ENCODE measurements at regions not wholly inside any gene's neighbourhood (a gene's known extent, or its start where the extent isn't known, plus 50 kb on each side); places are given as distances from the start of the nearest gene placed in this dataset.

DNA sequence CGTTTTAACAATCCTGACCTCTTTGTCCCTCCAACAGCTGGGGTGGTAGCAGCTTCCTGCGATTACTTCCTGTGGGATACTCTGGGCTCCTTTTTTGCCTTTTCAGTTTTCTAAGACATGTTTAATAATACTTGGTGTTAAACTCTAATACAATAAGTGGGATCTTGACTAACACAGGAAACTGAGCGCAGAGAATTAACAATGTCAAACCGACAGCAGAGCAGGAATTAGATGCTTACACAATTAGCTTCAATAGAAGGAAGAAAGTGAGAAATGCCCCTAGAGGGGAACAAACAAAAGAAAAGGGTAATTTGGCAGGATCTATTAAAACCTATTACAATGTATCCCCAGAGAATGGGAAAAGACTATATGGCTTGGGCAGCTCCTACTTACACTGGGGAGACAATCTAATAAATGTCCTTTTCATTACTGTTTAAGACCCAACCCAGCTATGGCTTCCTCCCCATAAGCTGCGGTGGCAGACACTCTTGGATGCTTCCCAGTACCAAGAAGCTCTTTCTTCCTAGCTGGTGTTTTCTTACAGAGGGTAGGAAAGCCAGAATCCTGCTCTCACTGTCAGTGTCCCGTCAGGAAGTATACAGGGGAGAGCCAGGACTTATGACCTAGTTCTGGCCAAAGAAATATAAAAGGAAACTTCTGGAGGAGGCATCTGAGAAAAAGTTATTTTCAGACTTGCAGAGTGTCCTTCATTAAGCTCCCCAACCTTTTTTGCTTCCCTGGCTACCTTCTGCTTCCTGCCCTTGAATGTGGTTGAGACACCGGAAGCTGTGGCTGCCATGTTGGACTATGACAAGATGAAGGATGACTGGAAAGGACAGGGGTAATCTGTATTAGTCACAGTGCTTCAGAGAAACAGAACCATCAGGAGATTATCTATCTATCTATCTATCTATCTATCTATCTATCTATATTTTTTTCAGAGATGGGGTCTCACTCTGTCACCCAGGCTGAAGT is 194.1 kb upstream of the KBTBD8 start:
- DNase-seq = no peak
- Histone ChIP-seq H3K4me3 (no peak overlapping the region), H3K4me1 (peaks cover 0 to 30% (median 4%) of the 10 kb centered on the region in 3 donors), H3K27ac (no peak overlapping the region), H3K36me3 (no peaks in the 10 kb centered on the region), H3K9me3 (no peaks in the 10 kb centered on the region), H3K27me3 (no peaks in the 10 kb centered on the region)
- no peak for TF ChIP-seq POLR2A (IDR thresholded peaks at IDR 0.05)
- TF ChIP-seq, protein P1, sequence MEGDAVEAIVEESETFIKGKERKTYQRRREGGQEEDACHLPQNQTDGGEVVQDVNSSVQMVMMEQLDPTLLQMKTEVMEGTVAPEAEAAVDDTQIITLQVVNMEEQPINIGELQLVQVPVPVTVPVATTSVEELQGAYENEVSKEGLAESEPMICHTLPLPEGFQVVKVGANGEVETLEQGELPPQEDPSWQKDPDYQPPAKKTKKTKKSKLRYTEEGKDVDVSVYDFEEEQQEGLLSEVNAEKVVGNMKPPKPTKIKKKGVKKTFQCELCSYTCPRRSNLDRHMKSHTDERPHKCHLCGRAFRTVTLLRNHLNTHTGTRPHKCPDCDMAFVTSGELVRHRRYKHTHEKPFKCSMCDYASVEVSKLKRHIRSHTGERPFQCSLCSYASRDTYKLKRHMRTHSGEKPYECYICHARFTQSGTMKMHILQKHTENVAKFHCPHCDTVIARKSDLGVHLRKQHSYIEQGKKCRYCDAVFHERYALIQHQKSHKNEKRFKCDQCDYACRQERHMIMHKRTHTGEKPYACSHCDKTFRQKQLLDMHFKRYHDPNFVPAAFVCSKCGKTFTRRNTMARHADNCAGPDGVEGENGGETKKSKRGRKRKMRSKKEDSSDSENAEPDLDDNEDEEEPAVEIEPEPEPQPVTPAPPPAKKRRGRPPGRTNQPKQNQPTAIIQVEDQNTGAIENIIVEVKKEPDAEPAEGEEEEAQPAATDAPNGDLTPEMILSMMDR (IDR thresholded peaks at IDR 0.05) = no peak
- intact Hi-C loops (cut with DNase I) = no loop called here
- WGBS, 2 donors = 50 to 54% methylated on average over 7 of the region's 7 CpGs

DNA sequence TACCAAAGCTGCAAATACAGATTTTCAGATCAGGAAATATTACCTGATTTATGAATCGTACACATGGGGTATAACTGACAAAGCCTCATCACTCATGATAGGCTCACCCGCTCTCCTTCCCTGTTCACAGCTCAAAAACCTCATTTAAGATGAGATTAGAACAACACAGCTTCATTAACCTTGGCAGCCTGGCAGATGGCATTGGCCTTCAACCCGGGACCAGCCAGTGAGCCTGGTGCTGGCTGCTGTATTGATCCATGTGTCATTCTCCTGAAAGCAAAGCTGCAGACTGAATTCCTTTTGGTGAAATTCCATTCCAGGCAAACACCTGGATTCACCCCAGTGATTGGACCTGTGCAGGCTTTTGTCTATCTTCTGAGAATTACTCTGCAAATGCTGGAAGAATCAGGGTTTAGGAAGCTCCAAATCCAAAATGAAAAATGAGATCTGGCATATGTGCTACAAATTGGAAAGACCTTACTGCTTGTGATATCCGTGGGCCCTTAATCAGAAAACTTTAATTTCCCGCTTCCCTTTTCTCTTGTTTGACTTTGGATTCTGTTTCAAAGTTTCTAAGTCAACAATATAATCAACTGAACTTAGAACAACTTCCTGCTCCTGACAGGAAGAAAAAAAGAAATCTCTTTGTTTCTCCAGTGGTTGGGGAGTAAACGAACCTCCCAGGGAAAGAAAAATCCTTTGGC is 189.1 kb upstream of the KBTBD8 start:
- WGBS, 2 donors = 41 to 55% methylated on average over 6 of the region's 6 CpGs
- no peaks in the 10 kb centered on the region for H3K36me3 ChIP-seq
- intact Hi-C loops (cut with DNase I) = no loop called here
- H3K4me3 ChIP-seq = no peak overlapping the region
- TF ChIP-seq POLR2A (IDR thresholded peaks at IDR 0.05) = no peak
- TF ChIP-seq, protein P1 (IDR thresholded peaks at IDR 0.05) = no peak
- H3K9me3 ChIP-seq = no peaks in the 10 kb centered on the region
- DNase-seq = no peak
- no peak overlapping the region for H3K27ac ChIP-seq
- H3K4me1 ChIP-seq = peaks cover 0 to 19% (median 5%) of the 10 kb centered on the region in 3 donors
- H3K27me3 ChIP-seq = no peaks in the 10 kb centered on the region

DNA sequence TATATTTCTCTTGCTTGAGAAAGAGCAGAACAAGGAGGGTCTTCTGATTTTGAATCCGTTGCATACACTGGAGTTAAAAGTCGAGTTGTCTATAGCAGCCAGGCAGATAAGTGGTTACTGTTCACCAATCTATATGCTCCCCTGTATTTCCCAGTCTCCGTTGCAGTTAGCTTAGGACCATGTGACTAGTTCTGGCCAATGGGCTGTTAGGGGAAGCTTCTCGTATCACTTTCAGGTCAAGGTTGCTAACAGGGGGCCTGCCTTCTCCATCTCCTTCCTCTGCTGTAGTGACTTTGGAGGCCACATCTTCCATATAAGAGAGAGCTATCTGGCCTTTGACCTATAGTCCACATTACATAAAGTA is 188.5 kb upstream of the KBTBD8 start:
- Histone ChIP-seq H3K36me3 (no peaks in the 10 kb centered on the region), H3K27me3 (no peaks in the 10 kb centered on the region), H3K27ac (no peak overlapping the region), H3K4me3 (no peak overlapping the region), H3K4me1 (peaks cover 0 to 16% (median 5%) of the 10 kb centered on the region in 3 donors), H3K9me3 (no peaks in the 10 kb centered on the region)
- 63 to 74% methylated on average over 4 of the region's 4 CpGs for WGBS, 2 donors
- intact Hi-C loops (cut with DNase I) = no loop called here
- no peak for DNase-seq
- TF ChIP-seq, protein P1 (IDR thresholded peaks at IDR 0.05) = no peak
- TF ChIP-seq POLR2A (IDR thresholded peaks at IDR 0.05) = no peak

DNA sequence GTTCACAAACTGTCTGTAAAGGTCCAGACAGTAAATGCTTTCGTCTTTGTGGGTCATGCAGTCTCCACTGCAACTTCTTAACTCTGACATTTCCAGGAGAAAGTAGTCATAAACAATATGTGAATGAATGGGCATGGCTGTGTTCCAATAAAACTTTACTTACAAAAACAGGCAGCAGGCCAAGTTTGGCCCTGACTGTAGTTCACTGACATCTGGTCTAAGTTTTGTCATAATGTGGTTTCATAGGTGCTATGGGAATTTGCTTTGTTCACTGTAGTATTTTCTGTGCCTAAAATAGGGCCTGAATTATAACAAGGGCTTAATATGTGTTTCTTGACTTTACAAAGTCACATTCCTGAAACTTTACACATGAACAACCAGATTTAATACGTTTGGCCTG is 186.0 kb upstream of the KBTBD8 start:
- TF ChIP-seq, protein P1 (IDR thresholded peaks at IDR 0.05) = no peak
- TF ChIP-seq POLR2A (IDR thresholded peaks at IDR 0.05) = no peak
- no peaks in the 10 kb centered on the region for H3K9me3 ChIP-seq
- peaks cover 0 to 16% (median 5%) of the 10 kb centered on the region in 3 donors for H3K4me1 ChIP-seq
- H3K27ac ChIP-seq = no peak overlapping the region
- intact Hi-C loops (cut with DNase I) = no loop called here
- H3K36me3 ChIP-seq = no peaks in the 10 kb centered on the region
- WGBS, 2 donors = 53 to 60% methylated on average over 2 of the region's 2 CpGs
- DNase-seq = no peak
- H3K4me3 ChIP-seq = no peak overlapping the region
- no peaks in the 10 kb centered on the region for H3K27me3 ChIP-seq

DNA sequence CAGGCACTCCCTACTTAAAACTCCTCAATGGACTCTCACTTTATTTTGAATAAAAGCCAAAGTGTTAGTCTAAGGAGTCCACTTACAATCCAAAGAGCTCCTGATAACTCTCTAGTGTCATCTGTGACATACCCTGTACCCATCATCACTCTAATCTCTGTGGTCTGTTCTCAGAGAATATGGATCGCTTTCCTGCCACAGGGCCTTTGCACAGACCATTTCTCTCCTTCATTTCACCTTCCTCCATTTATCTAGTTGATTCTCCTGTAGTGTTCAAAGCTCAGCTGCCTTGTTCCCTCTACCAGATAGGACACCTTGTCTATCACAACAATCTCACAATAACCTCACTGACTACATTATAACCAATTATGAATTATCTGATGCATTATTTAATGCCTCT is 185.4 kb upstream of the KBTBD8 start:
- H3K36me3 ChIP-seq = no peaks in the 10 kb centered on the region
- H3K4me3 ChIP-seq = no peak overlapping the region
- TF ChIP-seq POLR2A (IDR thresholded peaks at IDR 0.05) = no peak
- TF ChIP-seq, protein P1 (IDR thresholded peaks at IDR 0.05) = no peak
- DNase-seq = no peak
- intact Hi-C loops (cut with DNase I) = no loop called here
- no peaks in the 10 kb centered on the region for H3K9me3 ChIP-seq
- H3K27ac ChIP-seq = no peak overlapping the region
- WGBS, 2 donors = 81 to 94% methylated on average over 1 of the region's 1 CpG
- no peaks in the 10 kb centered on the region for H3K27me3 ChIP-seq
- H3K4me1 ChIP-seq = peaks cover 0 to 16% (median 5%) of the 10 kb centered on the region in 3 donors
